Ovary (tissue), 7 donors: ENCODE measurements at regions not wholly inside any gene's neighbourhood (a gene's known extent, or its start where the extent isn't known, plus 50 kb on each side); places are given as distances from the start of the nearest gene placed in this dataset.
"Not testable (repeated sequence)": the region's sequence is repeated elsewhere in the genome, so short reads cannot be mapped to it uniquely, and the experiment has no call there.

Experiments used
- DNase-seq, 5 donors: peaks; one replicate each; pipeline ENCODE4 v3.0.0-alpha.2; 2019 to 2020
- H3K27ac ChIP-seq, 2 donors: fragments of 200-600 bp; one replicate each; pipeline versions ENCODE4 v1.5.1 to v1.8.0; 2019 to 2022
- H3K27me3 ChIP-seq: fragments of 200-600 bp; one replicate; pipeline ENCODE4 v1.8.0; 2022
- H3K36me3 ChIP-seq: fragments of 200-600 bp; sonication (generic); one replicate; pipeline ENCODE4 v1.5.1; 2019
- H3K4me1 ChIP-seq: one replicate; pipeline ENCODE4 v1.8.1; 2013; ENCODE audit warnings: mild to moderate bottlenecking, moderate library complexity; ENCODE audit not compliant: insufficient read depth
- H3K4me3 ChIP-seq: fragments of 200-600 bp; sonication (generic); one replicate; pipeline ENCODE4 v1.5.1; 2017
- H3K9me3 ChIP-seq, 2 donors: fragments of 200-600 bp in 1 of 2; sonication (generic) in 1 of 2; one replicate each; pipeline versions ENCODE4 v1.5.1 to v1.8.1; 2013 to 2019; ENCODE audit warnings: mild to moderate bottlenecking in 1 of 2, moderate library complexity in 1 of 2
- CTCF ChIP-seq, 3 donors: fragments of 450-650 bp in 2 of 3; fragments of 200-600 bp in 1 of 3; IDR thresholded peaks; one replicate each; pipeline versions ENCODE4 v1.5.1 to v1.8.0; 2016 to 2022; ENCODE audit warnings: antibody characterized with exemption in 3 of 3, mild to moderate bottlenecking in 1 of 3
- EP300 ChIP-seq: sonication (generic); formaldehyde crosslinking; IDR thresholded peaks from one replicate; pipeline ENCODE4 v1.6.1; 2017; ENCODE audit warnings: antibody characterized with exemption
- POLR2A ChIP-seq: fragments of 450-650 bp; IDR thresholded peaks from one replicate; pipeline ENCODE4 v1.6.1; 2017; ENCODE audit warnings: antibody characterized with exemption, mild to moderate bottlenecking, moderate library complexity
- WGBS, 3 donors: extraction: QIAGEN DNeasy Blood & Tissue Kit in 1 of 3; methylation state at CpG; one replicate each; pipeline versions ENCODE4 v1.1.5 to v1.1.7; 2013 to 2017; 5-methylcytosine and 5-hydroxymethylcytosine counted together
- intact Hi-C, 4 donors: fragments of 100-400 bp; cut with DNase I; formaldehyde crosslinking; loops; one replicate each; pipeline versions ENCODE4 v1.11.0 to v1.15.1; 2022 to 2023
- donor health status: DM: no; HTN: no; CAD: no; lungs with moderate emphysema.
- donor health status: DM: no; HTN: no; CAD: no.
- donor health status: Bipolar disorder and iron deficiency.
- donor health status: DM: no; HTN: no; CAD: no.
- donor health status: DM: yes; HTN: yes; CAD: no.

GRCh38 chr6:51112731-51113130 is 294.1 kb downstream of the TFAP2B start:
- Histone ChIP-seq H3K4me1 (no peaks in the 10 kb centered on the region), H3K27me3 (no peaks in the 10 kb centered on the region), H3K9me3 (no peaks in the 10 kb centered on the region), H3K27ac (no peak overlapping the region), H3K36me3 (no peaks in the 10 kb centered on the region), H3K4me3 (no peak overlapping the region)
- WGBS, 3 donors = 55 to 66% (median 57%) methylated on average over 5 of the region's 5 CpGs
- no peak for DNase-seq
- intact Hi-C loops = no loop called here
- no peak for TF ChIP-seq EP300
- TF ChIP-seq POLR2A = no peak
- no peak for TF ChIP-seq CTCF (IDR thresholded peaks at IDR 0.05)

DNA sequence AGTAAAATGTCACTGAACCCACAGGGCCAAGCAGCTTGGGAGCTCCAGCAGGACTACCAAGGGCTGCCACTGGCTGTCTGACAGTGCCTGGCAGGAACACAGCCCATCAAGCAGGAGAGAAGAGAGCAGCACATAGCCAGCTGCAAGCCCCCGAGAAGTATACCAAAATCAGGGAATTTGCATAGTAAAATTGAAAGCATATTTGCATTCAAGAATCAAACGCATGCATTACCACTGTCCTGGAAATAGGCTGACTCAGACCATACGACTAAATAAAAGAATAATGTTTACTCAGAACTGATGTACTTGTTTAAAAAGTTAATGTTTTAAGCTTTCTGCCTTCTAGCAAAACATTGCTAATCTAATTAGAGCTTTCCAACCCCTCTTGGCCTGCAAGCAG is 298.1 kb downstream of the TFAP2B start:
- intact Hi-C loops = no loop called here
- no peak for TF ChIP-seq CTCF (IDR thresholded peaks at IDR 0.05)
- Histone ChIP-seq H3K27me3 (no peaks in the 10 kb centered on the region), H3K9me3 (no peaks in the 10 kb centered on the region), H3K27ac (no peak overlapping the region), H3K4me1 (no peaks in the 10 kb centered on the region), H3K36me3 (no peaks in the 10 kb centered on the region), H3K4me3 (no peak overlapping the region)
- 34 to 67% (median 62%) methylated on average over 3 of the region's 3 CpGs for WGBS, 3 donors
- DNase-seq = no peak

GRCh38 chr6:51118792-51119191 is 300.1 kb downstream of the TFAP2B start:
- Histone ChIP-seq H3K9me3 (no peaks in the 10 kb centered on the region), H3K4me1 (no peaks in the 10 kb centered on the region), H3K36me3 (no peaks in the 10 kb centered on the region), H3K4me3 (no peak overlapping the region), H3K27me3 (no peaks in the 10 kb centered on the region), H3K27ac (no peak overlapping the region)
- intact Hi-C loops = no loop called here
- WGBS, 3 donors = 69 to 84% (median 82%) methylated on average over 3 of the region's 3 CpGs
- TF ChIP-seq EP300 = no peak
- TF ChIP-seq CTCF (IDR thresholded peaks at IDR 0.05) = no peak
- no peak for TF ChIP-seq POLR2A
- DNase-seq = no peak

GRCh38 chr6:51120016-51120415 is 301.3 kb downstream of the TFAP2B start:
- Histone ChIP-seq H3K36me3 (no peaks in the 10 kb centered on the region), H3K27me3 (no peaks in the 10 kb centered on the region), H3K4me1 (no peaks in the 10 kb centered on the region), H3K27ac (no peak overlapping the region), H3K4me3 (no peak overlapping the region), H3K9me3 (no peaks in the 10 kb centered on the region)
- DNase-seq = no peak
- no peak for TF ChIP-seq CTCF (IDR thresholded peaks at IDR 0.05)
- no peak for TF ChIP-seq EP300
- no peak for TF ChIP-seq POLR2A
- 79 to 83% (median 83%) methylated on average over 3 of the region's 3 CpGs for WGBS, 3 donors
- intact Hi-C loops = no loop called here

DNA sequence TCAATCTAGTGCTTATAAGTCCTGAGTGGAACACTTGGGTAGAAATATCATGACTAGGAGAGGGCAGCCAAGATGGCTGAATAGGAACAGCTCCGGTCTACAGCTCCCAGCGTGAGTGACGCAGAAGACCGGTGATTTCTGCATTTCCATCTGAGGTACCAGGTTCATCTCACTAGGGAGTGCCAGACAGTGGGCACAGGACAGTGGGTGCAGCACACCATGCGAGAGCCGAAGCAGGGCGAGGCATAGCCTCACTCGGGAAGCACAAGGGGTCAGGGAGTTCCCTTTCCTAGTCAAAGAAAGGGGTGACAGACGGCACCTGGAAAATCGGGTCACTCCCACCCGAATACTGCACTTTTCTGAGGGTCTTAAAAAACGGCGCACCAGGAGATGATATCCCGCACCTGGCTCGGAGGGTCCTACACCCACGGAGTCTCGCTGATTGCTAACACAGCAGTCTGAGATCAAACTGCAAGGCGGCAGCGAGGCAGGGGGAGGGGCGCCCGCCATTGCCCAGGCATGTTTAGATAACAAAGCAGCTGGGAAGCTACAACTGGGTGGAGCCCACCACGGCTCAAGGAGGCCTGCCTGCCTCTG is 302.8 kb downstream of the TFAP2B start:
- H3K27me3 ChIP-seq, H3K27ac ChIP-seq, H3K36me3 ChIP-seq, H3K4me3 ChIP-seq, H3K4me1 ChIP-seq, DNase-seq, intact Hi-C loops, H3K9me3 ChIP-seq: not testable (repeated sequence)
- whole genome bisulfite sequencing, 3 donors = 80 to 82% (median 81%) methylated on average over 22 of the region's 22 CpGs
